ENCODE measurements at regions not wholly inside any gene's neighbourhood (a gene's known extent, or its start where the extent isn't known, plus 50 kb on each side); places are given as distances from the start of the nearest gene placed in this dataset.
"Not testable (repeated sequence)": the region's sequence is repeated elsewhere in the genome, so short reads cannot be mapped to it uniquely, and the experiment has no call there.

- in situ Hi-C loops (cut with HindIII; ENCODE audit: low pct_unique_long_range_greater_than_20kb, low sequenced_read_pairs) = no loop called here
- no peak for DNase-seq (ENCODE audit: low read depth)
Observed at GRCh38 chr9:118665226-118665919, 703.9 kb downstream of the BRINP1 start.

GRCh38 chr9:118670011-118670953, 699.0 kb downstream of the BRINP1 start:
- in situ Hi-C loops (cut with HindIII; ENCODE audit: low pct_unique_long_range_greater_than_20kb, low sequenced_read_pairs) = no loop called here
- DNase-seq (ENCODE audit: low read depth) = no peak

- DNase-seq (ENCODE audit: low read depth) = no peak
- in situ Hi-C loops (cut with HindIII; ENCODE audit: low pct_unique_long_range_greater_than_20kb, low sequenced_read_pairs) = no loop called here
Observed at GRCh38 chr9:118674942-118675341, 694.3 kb downstream of the BRINP1 start.

DNA sequence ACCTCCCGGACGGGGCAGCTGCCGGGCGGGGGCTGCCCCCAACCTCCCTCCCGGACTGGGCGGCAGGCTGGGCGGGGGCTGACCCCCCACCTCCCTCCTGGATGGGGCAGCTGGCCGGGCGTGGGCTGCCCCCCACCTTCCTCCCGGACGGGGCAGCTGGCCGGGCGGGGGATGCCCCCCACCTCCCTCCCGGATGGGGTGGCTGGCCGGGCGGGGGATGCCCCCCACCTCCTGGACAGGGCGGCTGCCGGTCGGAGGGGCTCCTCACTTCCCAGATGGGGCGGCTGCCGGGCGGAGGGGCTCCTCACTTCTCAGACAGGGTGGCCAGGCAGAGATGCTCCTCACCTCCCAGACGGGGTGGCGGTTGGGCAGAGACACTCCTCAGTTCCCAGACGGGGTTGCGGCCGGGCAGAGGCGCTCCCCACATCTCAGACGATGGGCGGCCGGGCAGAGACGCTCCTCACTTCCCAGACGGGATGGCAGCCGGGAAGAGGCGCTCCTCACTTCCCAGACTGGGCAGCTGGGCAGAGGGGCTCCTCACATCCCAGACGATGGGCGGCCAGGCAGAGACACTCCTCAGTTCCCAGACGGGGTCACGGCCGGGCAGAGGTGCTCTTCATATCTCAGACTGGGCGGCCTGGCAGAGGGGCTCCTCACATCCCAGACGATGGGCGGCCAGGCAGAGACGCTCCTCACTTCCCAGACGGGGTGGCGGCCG, 691.1 kb downstream of the BRINP1 start:
- in situ Hi-C loops (cut with HindIII; ENCODE audit: low pct_unique_long_range_greater_than_20kb, low sequenced_read_pairs); DNase-seq (ENCODE audit: low read depth): not testable (repeated sequence)

DNA sequence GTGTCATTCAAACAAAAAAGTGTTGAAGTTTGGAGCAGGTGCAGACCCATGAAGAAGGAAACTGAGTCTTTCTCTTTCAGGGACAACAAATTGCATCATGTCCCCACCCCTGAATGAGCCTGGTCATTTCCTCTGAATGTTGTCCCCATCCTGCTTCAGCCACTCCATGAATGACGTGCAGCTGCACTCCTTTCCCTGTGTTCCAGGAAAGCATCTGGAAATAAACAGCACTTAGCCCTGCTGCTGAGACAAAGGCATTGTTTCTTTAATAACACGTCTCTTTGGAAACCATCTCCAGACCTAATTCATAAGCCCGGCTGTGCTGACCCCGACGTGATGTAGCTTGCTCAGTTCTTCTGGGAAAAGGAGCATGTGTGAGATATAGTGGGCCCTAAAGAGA, 682.3 kb downstream of the BRINP1 start:
- in situ Hi-C loops (cut with HindIII; ENCODE audit: low pct_unique_long_range_greater_than_20kb, low sequenced_read_pairs) = no loop called here
- DNase-seq (ENCODE audit: low read depth) = no peak

DNA sequence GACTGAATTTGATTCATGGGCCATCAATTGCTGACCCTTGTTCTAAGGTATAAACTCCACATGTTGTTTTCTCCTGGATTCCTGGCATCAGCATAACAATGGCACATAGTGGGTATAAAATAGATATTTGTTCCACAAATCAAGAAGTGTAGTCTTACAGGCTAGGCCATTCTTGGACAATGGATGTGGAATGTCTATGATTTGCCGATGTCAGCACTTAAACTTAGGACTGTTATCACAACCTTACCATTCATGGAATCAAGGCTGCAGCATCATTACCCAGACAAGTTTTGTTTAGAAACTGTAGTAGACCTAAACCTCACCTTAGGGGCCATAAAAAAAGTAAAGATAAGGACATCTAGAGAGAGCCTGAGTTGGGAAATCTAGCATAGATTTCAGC, 680.0 kb downstream of the BRINP1 start:
- in situ Hi-C loops (cut with HindIII; ENCODE audit: low pct_unique_long_range_greater_than_20kb, low sequenced_read_pairs) = no loop called here
- DNase-seq (ENCODE audit: low read depth) = no peak

DNA sequence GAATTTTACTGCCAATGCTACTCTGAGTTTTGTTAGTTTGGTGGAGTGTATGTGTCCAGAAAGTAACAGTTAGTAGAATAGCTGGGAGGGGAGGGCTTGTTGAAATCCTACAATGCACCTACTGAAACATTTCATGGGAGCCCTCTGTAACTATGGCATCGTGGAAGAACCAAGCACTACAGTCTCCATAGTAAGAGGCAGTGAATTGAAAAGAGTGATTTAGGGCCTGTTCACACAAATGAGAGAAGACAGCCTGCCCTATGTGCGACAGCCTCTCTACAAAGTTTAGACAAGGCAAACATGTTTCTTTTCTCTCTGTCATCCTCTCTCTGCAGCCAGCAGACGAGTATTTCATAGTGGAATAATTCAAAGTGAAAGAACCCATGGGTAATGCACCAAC, 676.6 kb downstream of the BRINP1 start:
- no peak for DNase-seq (ENCODE audit: low read depth)
- in situ Hi-C loops (cut with HindIII; ENCODE audit: low pct_unique_long_range_greater_than_20kb, low sequenced_read_pairs) = no loop called here

DNA sequence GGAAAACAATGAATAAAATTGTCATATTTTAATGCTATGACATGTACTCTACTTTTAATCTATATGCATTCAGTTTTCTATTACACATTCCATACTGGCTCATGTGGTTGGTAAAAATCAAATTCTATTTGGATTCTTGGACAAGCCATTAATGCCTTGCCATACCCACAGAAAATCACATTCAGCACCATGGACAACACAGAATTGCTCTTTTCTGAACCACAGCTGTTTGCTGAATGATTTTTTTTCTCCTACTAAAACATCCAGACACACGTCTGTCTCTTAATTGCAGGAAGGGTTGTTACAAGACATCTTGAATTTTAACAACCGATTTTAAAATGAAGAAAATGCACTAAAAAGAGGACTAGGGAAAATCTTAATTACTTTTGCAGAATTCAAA, 675.6 kb downstream of the BRINP1 start:
- in situ Hi-C loops (cut with HindIII; ENCODE audit: low pct_unique_long_range_greater_than_20kb, low sequenced_read_pairs) = no loop called here
- DNase-seq (ENCODE audit: low read depth) = peak; percentile 7

DNA sequence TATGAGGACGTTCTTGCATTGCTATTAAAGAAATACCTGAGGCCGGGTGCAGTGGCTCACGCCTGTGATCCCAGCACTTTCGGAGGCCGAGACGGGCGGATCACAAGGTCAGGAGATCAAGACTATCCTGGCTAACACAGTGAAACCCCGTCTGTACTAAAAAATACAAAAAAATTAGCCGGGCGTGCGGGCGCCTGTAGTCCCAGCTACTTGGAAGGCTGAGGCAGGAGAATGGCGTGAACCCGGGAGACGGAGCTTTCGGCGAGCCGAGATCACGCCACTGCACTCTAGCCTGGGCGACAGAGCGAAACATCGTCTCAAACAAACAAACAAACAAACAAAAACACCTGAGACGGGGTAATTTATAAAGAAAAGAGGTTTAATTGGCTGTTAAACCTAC, 674.0 kb downstream of the BRINP1 start:
- DNase-seq (ENCODE audit: low read depth); in situ Hi-C loops (cut with HindIII; ENCODE audit: low pct_unique_long_range_greater_than_20kb, low sequenced_read_pairs): not testable (repeated sequence)

DNA sequence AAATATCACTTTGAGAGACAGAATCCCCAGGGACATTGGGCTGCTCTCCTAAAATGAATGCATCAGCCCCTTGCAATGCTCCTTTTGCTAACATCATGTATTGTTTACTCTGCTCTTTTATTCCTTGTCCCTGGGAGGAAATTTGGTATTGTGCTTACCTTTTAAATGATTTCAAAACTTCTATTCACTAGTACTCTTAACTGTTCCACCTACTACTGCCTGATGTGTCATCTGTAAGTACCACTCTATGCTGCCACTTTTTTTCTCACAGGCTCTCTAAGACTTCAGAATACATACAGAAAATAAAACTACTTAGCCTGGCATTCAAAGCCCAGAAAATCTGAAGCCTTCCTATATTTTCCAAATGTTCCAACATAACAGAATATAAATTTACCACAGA, 667.2 kb downstream of the BRINP1 start:
- in situ Hi-C loops (cut with HindIII; ENCODE audit: low pct_unique_long_range_greater_than_20kb, low sequenced_read_pairs) = no loop called here
- no peak for DNase-seq (ENCODE audit: low read depth)

DNA sequence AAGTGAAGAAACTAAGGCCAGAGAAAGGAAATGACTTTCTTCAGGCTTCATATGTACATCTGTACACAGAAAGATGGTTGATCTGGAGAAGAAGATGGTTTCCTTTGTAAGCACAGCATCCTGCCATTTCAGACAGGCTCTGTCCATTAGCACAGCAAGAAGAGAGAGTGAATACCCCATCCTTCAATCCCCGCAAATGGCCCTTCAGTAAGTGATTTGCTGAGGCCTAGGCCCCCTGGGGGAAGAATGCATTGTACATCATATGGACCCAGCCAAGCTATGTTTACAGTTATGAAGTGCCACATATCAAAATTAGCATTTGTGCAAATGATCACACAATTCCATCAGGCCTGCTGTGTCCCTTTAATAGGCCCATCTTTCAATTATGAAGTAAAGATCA, 657.4 kb downstream of the BRINP1 start:
- DNase-seq (ENCODE audit: low read depth) = no peak
- in situ Hi-C loops (cut with HindIII; ENCODE audit: low pct_unique_long_range_greater_than_20kb, low sequenced_read_pairs) = no loop called here

- DNase-seq (ENCODE audit: low read depth) = no peak
- in situ Hi-C loops (cut with HindIII; ENCODE audit: low pct_unique_long_range_greater_than_20kb, low sequenced_read_pairs) = no loop called here
Observed at GRCh38 chr9:118721276-118721675, 648.0 kb downstream of the BRINP1 start.

DNA sequence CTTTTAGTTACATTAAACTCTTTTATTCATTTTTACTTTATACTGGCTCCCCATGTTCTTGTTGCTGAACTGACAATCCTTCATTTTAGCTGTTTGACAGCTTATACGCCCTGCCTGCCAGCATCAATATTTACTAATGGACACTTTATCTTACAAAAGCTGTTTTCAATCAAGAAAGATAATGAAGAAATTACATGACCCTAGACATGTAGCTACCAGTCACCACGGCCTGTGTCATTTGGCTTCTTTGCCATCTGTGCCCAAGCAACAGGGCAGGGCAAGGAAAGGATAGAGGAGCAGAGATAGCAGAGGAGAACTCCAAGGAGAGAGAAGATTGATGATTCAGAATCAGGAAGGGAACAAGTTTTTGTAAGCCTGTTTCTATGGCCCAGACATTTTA, 647.3 kb downstream of the BRINP1 start:
- in situ Hi-C loops (cut with HindIII; ENCODE audit: low pct_unique_long_range_greater_than_20kb, low sequenced_read_pairs) = no loop called here
- no peak for DNase-seq (ENCODE audit: low read depth)

- no peak for DNase-seq (ENCODE audit: low read depth)
- in situ Hi-C loops (cut with HindIII; ENCODE audit: low pct_unique_long_range_greater_than_20kb, low sequenced_read_pairs) = no loop called here
Observed at GRCh38 chr9:118729981-118730380, 639.3 kb downstream of the BRINP1 start.

DNA sequence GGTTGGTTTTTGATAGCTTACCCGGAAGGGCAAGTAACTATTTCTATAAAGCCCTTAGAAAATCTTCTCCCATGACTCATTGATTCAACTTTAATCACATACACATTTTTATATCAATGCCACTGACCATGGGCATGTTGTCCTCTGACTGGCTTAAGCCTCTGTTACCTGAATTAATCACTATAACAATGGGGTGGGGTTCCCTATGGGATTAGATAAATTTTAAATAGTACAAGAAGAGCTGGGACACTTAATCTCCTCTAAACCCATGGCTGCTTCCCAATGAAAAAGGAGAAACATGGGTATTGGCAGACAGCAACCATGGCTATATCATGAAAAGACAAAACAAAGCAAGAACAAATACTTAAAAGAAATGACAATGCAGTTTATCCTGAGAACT, 636.2 kb downstream of the BRINP1 start:
- in situ Hi-C loops (cut with HindIII; ENCODE audit: low pct_unique_long_range_greater_than_20kb, low sequenced_read_pairs) = no loop called here

DNA sequence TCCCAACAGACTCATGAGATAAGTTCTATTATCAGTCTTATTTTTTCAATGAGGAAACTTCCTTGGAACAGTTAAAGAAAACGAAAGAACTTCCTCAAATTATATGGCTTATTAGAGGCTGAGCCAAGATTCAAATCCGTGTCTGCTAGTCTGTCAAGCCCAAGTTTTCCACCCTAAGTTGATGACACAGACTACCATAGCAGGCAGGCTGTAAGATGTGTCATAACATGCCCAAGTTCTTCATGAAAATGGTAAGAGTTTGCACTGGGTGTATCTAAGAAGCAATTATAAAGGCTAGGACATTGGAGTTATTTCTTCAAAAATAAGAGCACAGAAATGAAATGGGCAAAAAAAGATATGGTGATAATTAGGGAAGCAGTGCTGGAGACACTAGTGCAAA, 634.5 kb downstream of the BRINP1 start:
- DNase-seq (ENCODE audit: low read depth) = no peak
- in situ Hi-C loops (cut with HindIII; ENCODE audit: low pct_unique_long_range_greater_than_20kb, low sequenced_read_pairs) = no loop called here

More for the DNA sequence above, 636.2 kb downstream of the BRINP1 start:
- no peak for DNase-seq (ENCODE audit: low read depth)

GRCh38 chr9:118736406-118736805, 632.8 kb downstream of the BRINP1 start:
- in situ Hi-C loops (cut with HindIII; ENCODE audit: low pct_unique_long_range_greater_than_20kb, low sequenced_read_pairs) = no loop called here
- no peak for DNase-seq (ENCODE audit: low read depth)

- DNase-seq (ENCODE audit: low read depth) = no peak
- in situ Hi-C loops (cut with HindIII; ENCODE audit: low pct_unique_long_range_greater_than_20kb, low sequenced_read_pairs) = no loop called here
Observed at GRCh38 chr9:118751077-118751847, 618.0 kb downstream of the BRINP1 start.
